OCI-M1 (cell line): ENCODE measurements at regions not wholly inside any gene's neighbourhood (a gene's known extent, or its start where the extent isn't known, plus 50 kb on each side); places are given as distances from the start of the nearest gene placed in this dataset.
A peak's percentile ranks its signal among the peaks of the same experiment; 100 is the strongest.

ENCODE experiments used
- DNase-seq: peaks from one replicate; lab custom pipeline; 2025; lab: John Stamatoyannopoulos, UW

- no peak for DNase-seq
These were observed 472.4 kb upstream of the SPHKAP start for GRCh38 chr2:228653884-228654283.

GRCh38 chr2:228652366-228652765 is 470.9 kb upstream of the SPHKAP start:
- no peak for DNase-seq

GRCh38 chr2:228649876-228650275 is 468.4 kb upstream of the SPHKAP start:
- no peak for DNase-seq

- DNase-seq, result no peak
These were observed 468.0 kb upstream of the SPHKAP start for GRCh38 chr2:228649447-228649846.

- DNase-seq, result no peak
These were observed 467.1 kb upstream of the SPHKAP start for GRCh38 chr2:228648541-228648940.

GRCh38 chr2:228646061-228646460 is 464.6 kb upstream of the SPHKAP start:
- no peak for DNase-seq

- no peak for DNase-seq
These were observed 462.7 kb upstream of the SPHKAP start for GRCh38 chr2:228644199-228644598.

GRCh38 chr2:228642861-228643260 is 461.4 kb upstream of the SPHKAP start:
- no peak for DNase-seq

- DNase-seq, result no peak
These were observed 449.3 kb upstream of the SPHKAP start for GRCh38 chr2:228630786-228631185.

- DNase-seq, result no peak
These were observed 447.8 kb upstream of the SPHKAP start for GRCh38 chr2:228629251-228629650.

- no peak for DNase-seq
These were observed 447.2 kb upstream of the SPHKAP start for GRCh38 chr2:228628682-228629081.

- DNase-seq, result no peak
These were observed 446.0 kb upstream of the SPHKAP start for GRCh38 chr2:228627510-228627909.

- DNase-seq, result no peak
These were observed 444.0 kb upstream of the SPHKAP start for GRCh38 chr2:228625481-228625880.

- no peak for DNase-seq
These were observed 443.2 kb upstream of the SPHKAP start for GRCh38 chr2:228624733-228625132.

- DNase-seq, result no peak
These were observed 434.0 kb upstream of the SPHKAP start for GRCh38 chr2:228615496-228615895.

GRCh38 chr2:228614741-228615140 is 433.3 kb upstream of the SPHKAP start:
- no peak for DNase-seq

- no peak for DNase-seq
These were observed 431.8 kb upstream of the SPHKAP start for GRCh38 chr2:228613133-228613850.

GRCh38 chr2:228611171-228611570 is 429.7 kb upstream of the SPHKAP start:
- no peak for DNase-seq

- DNase-seq, result no peak
These were observed 420.8 kb upstream of the SPHKAP start for GRCh38 chr2:228602288-228602687.

GRCh38 chr2:228600265-228600664 is 418.8 kb upstream of the SPHKAP start:
- DNase-seq, result no peak

- no peak for DNase-seq
These were observed 418.3 kb upstream of the SPHKAP start for GRCh38 chr2:228599781-228600180.

GRCh38 chr2:228599297-228599696 is 417.8 kb upstream of the SPHKAP start:
- DNase-seq, result peak; percentile 48

- no peak for DNase-seq
These were observed 415.5 kb upstream of the SPHKAP start for GRCh38 chr2:228597032-228597431.

- DNase-seq, result no peak
These were observed 412.5 kb upstream of the SPHKAP start for GRCh38 chr2:228594012-228594411.
